GM13976 (cell line): ENCODE measurements at regions not wholly inside any gene's neighbourhood (a gene's known extent, or its start where the extent isn't known, plus 50 kb on each side); places are given as distances from the start of the nearest gene placed in this dataset.

Experiments used
- DNase-seq: peaks from one replicate; pipeline ENCODE4 v3.0.0; 2012; ENCODE audit warnings: low spot score
- CTCF ChIP-seq: IDR thresholded peaks from 2 replicates; pipeline ENCODE4 v1.5.1; 2012; ENCODE audit warnings: borderline replicate concordance, mild to moderate bottlenecking; ENCODE audit not compliant: insufficient read depth; ENCODE audit errors: extremely low read depth, missing control alignments, control extremely low read depth
- in situ Hi-C: fragments of 300-500 bp; cut with MboI; formaldehyde crosslinking; loops from one replicate; pipeline ENCODE4 v1.12.0; 2022; ENCODE audit warnings: low sequenced_read_pairs, mixed read lengths, inconsistent platforms; ENCODE audit not compliant: unreplicated experiment

GRCh38 chr16:61391896-61392295 lies 644.3 kb downstream of the CDH8 start:
- no peak for TF ChIP-seq CTCF
- in situ Hi-C loops, result no loop called here
- DNase-seq, result no peak

- TF ChIP-seq CTCF, result no peak
- in situ Hi-C loops, result no loop called here
- no peak for DNase-seq
These were observed 645.1 kb downstream of the CDH8 start for GRCh38 chr16:61390965-61391637.

GRCh38 chr16:61385392-61386071 lies 650.7 kb downstream of the CDH8 start:
- no peak for DNase-seq
- in situ Hi-C loops, result no loop called here
- no peak for TF ChIP-seq CTCF

- no peak for DNase-seq
- TF ChIP-seq CTCF, result no peak
- in situ Hi-C loops, result no loop called here
These were observed 653.8 kb downstream of the CDH8 start for GRCh38 chr16:61382435-61382834.

- in situ Hi-C loops, result no loop called here
- no peak for TF ChIP-seq CTCF
- DNase-seq, result no peak
These were observed 656.9 kb downstream of the CDH8 start for GRCh38 chr16:61379311-61379710.

- DNase-seq, result no peak
- no peak for TF ChIP-seq CTCF
- in situ Hi-C loops, result no loop called here
These were observed 662.2 kb downstream of the CDH8 start for GRCh38 chr16:61374071-61374470.
